H1 (cell line): ENCODE measurements at regions not wholly inside any gene's neighbourhood (a gene's known extent, or its start where the extent isn't known, plus 50 kb on each side); places are given as distances from the start of the nearest gene placed in this dataset.

Source experiments
- CTCF ChIA-PET: fragments of 300-600 bp; sonication (Branson Sonifier 250); formaldehyde crosslinking; loops from one replicate; lab custom pipeline; 2021; ENCODE audit not compliant: partially characterized antibody; lab: Charles Lee
- POLR2A ChIA-PET: fragments of 300-600 bp; sonication (Branson Sonifier 250); formaldehyde crosslinking; loops from one replicate; lab custom pipeline; 2021; ENCODE audit warnings: inconsistent platforms; ENCODE audit not compliant: partially characterized antibody; lab: Charles Lee
- DNase-seq, 2 experiments: peaks; one replicate each; pipeline versions ENCODE4 v3.0.0 to v3.0.0-alpha.2; 2010 to 2022; ENCODE audit warnings: low spot score in 2 of 2, low read depth in 1 of 2, mixed read lengths in 1 of 2
- FAIRE-seq: peaks from 2 replicates; lab custom pipeline; 2011; peaks lifted over from hg19 to GRCh38; lab: Jason Lieb, UNC
- H2AFZ ChIP-seq: 2 replicates; pipeline ENCODE4 v1.8.1; 2012; ENCODE audit warnings: low read length, inconsistent platforms
- H2AK5ac ChIP-seq: 2 replicates; pipeline ENCODE4 v1.6.1; 2013; ENCODE audit warnings: low read depth, low read length
- H2BK120ac ChIP-seq: replicated peaks from 2 replicates; pipeline ENCODE3; 2013; ENCODE audit warnings: low read depth, low read length, inconsistent platforms
- H2BK12ac ChIP-seq: 2 replicates; pipeline ENCODE4 v1.6.1; 2013; ENCODE audit warnings: low read depth, low read length
- H2BK15ac ChIP-seq: 2 replicates; pipeline ENCODE4 v1.6.1; 2013; ENCODE audit warnings: low read length
- H2BK20ac ChIP-seq: 2 replicates; pipeline ENCODE4 v1.6.1; 2013; ENCODE audit warnings: low read length
- H2BK5ac ChIP-seq: 2 replicates; pipeline ENCODE4 v1.6.1; 2013; ENCODE audit warnings: low read depth, low read length
- H3K14ac ChIP-seq: 2 replicates; pipeline ENCODE4 v1.6.1; 2013; ENCODE audit warnings: inconsistent platforms; ENCODE audit not compliant: insufficient read length
- H3K18ac ChIP-seq: 2 replicates; pipeline ENCODE4 v1.6.1; 2013; ENCODE audit warnings: low read length; ENCODE audit errors: extremely low read depth
- H3K23ac ChIP-seq: 2 replicates; pipeline ENCODE4 v1.6.1; 2013; ENCODE audit warnings: inconsistent platforms; ENCODE audit not compliant: insufficient read length
- H3K23me2 ChIP-seq: 2 replicates; pipeline ENCODE4 v1.6.1; 2013; ENCODE audit warnings: low read depth, low read length
- H3K27ac ChIP-seq: 2 replicates; pipeline ENCODE4 v1.6.1; 2011; ENCODE audit warnings: low read depth, low read length, inconsistent platforms
- H3K27me3 ChIP-seq, 4 experiments: replicated peaks in 1 of 4; 1 replicate in 1 of 4; 2 replicates in 3 of 4; pipeline versions ENCODE4 v1.6.1 to v1.8.1; 2011 to 2013; ENCODE audit warnings: low read length in 3 of 4, mild to moderate bottlenecking in 3 of 4, inconsistent platforms in 2 of 4, mixed read lengths in 2 of 4, moderate library complexity in 1 of 4; ENCODE audit not compliant: control insufficient read depth in 3 of 4, insufficient read depth in 3 of 4; ENCODE audit errors: extremely low read depth in 1 of 4
- H3K36me3 ChIP-seq, 4 experiments: 2 replicates each; pipeline versions ENCODE4 v1.6.1 to v1.8.1; 2011 to 2013; ENCODE audit warnings: mild to moderate bottlenecking in 4 of 4, low read length in 3 of 4, moderate library complexity in 2 of 4, control low read depth in 1 of 4, inconsistent platforms in 1 of 4; ENCODE audit not compliant: insufficient read depth in 4 of 4, control insufficient read depth in 2 of 4
- H3K4ac ChIP-seq: replicated peaks from 2 replicates; pipeline ENCODE3; 2013; ENCODE audit warnings: low read length, low read depth, mixed read lengths, inconsistent platforms; ENCODE audit not compliant: insufficient read length
- H3K4me1 ChIP-seq, 4 experiments: replicated peaks in 1 of 4; 1 replicate in 1 of 4; 2 replicates in 3 of 4; pipeline versions ENCODE4 v1.6.1 to v1.8.1; 2011 to 2013; ENCODE audit warnings: low read length in 3 of 4, inconsistent platforms in 2 of 4, mixed read lengths in 1 of 4; ENCODE audit not compliant: insufficient read depth in 4 of 4, control insufficient read depth in 3 of 4
- H3K4me2 ChIP-seq, 2 experiments: 2 replicates each; pipeline versions ENCODE4 v1.6.1 to v1.8.1; 2011 to 2013; ENCODE audit warnings: low read depth in 2 of 2, low read length in 2 of 2, control low read depth in 1 of 2, inconsistent platforms in 1 of 2, mild to moderate bottlenecking in 1 of 2; ENCODE audit not compliant: insufficient read depth in 1 of 2
- H3K4me3 ChIP-seq, 4 experiments: fragments of 200-600, 300-600 bp in 1 of 4; sonication (generic), shearing (Covaris generic), sonication (Bioruptor Twin) in 1 of 4; 2 replicates each; pipeline versions ENCODE4 v1.5.1 to v1.8.1; 2011 to 2016; ENCODE audit warnings: low read length in 4 of 4, low read depth in 3 of 4, control low read depth in 2 of 4, inconsistent platforms in 2 of 4, mild to moderate bottlenecking in 2 of 4, mixed read lengths in 1 of 4, moderate library complexity in 1 of 4; ENCODE audit not compliant: insufficient read depth in 2 of 4; ENCODE audit errors: extremely low read depth in 1 of 4
- H3K56ac ChIP-seq: replicated peaks from 2 replicates; pipeline ENCODE3; 2013; ENCODE audit warnings: low read depth, mild to moderate bottlenecking, mixed read lengths, low read length, inconsistent platforms; ENCODE audit not compliant: insufficient read length
- H3K79me1 ChIP-seq: 2 replicates; pipeline ENCODE4 v1.6.1; 2013; ENCODE audit warnings: low read depth, low read length, control low read depth
- H3K79me2 ChIP-seq, 2 experiments: 2 replicates each; pipeline versions ENCODE4 v1.6.1 to v1.8.1; 2012 to 2013; ENCODE audit warnings: low read length in 2 of 2, mild to moderate bottlenecking in 2 of 2, inconsistent platforms in 1 of 2; ENCODE audit not compliant: insufficient read depth in 2 of 2, control insufficient read depth in 1 of 2
- H3K9ac ChIP-seq, 4 experiments: replicated peaks in 1 of 4; 1 replicate in 1 of 4; 2 replicates in 3 of 4; pipeline versions ENCODE4 v1.6.1 to v1.8.1; 2011 to 2013; ENCODE audit warnings: low read depth in 3 of 4, low read length in 3 of 4, control low read depth in 2 of 4, mild to moderate bottlenecking in 2 of 4, moderate library complexity in 2 of 4, inconsistent platforms in 1 of 4; ENCODE audit errors: extremely low read depth in 1 of 4
- H3K9me3 ChIP-seq, 2 experiments: 2 replicates each; pipeline versions ENCODE4 v1.6.1 to v1.8.1; 2012 to 2013; ENCODE audit warnings: mild to moderate bottlenecking in 2 of 2, moderate library complexity in 2 of 2, control low read depth in 1 of 2, inconsistent platforms in 1 of 2, low read depth in 1 of 2, low read length in 1 of 2, mixed read lengths in 1 of 2; ENCODE audit not compliant: insufficient read depth in 2 of 2
- H4K20me1 ChIP-seq, 2 experiments: replicated peaks in 1 of 2; 2 replicates each; pipeline versions ENCODE3 to v1.8.1; 2011 to 2013; ENCODE audit warnings: inconsistent platforms in 2 of 2, low read length in 2 of 2, mild to moderate bottlenecking in 1 of 2; ENCODE audit not compliant: insufficient read depth in 2 of 2, control insufficient read depth in 1 of 2
- H4K5ac ChIP-seq: 2 replicates; pipeline ENCODE4 v1.6.1; 2013; ENCODE audit warnings: low read length, low read depth, mixed read lengths, inconsistent platforms; ENCODE audit not compliant: insufficient read length
- H4K8ac ChIP-seq: 2 replicates; pipeline ENCODE4 v1.8.0; 2013; ENCODE audit warnings: mild to moderate bottlenecking, moderate library complexity, low read length, inconsistent platforms; ENCODE audit not compliant: insufficient read depth; ENCODE audit errors: extremely low read depth
- H4K91ac ChIP-seq: replicated peaks from 2 replicates; pipeline ENCODE3; 2013; ENCODE audit warnings: low read length, mixed read lengths, inconsistent platforms; ENCODE audit not compliant: insufficient read length
- CBX8 ChIP-seq: fragments of 300-800, 300-1000 bp; sonication (generic); IDR thresholded peaks from 2 replicates; pipeline ENCODE4 v1.7.1; 2016; ENCODE audit warnings: low read depth, low read length, borderline replicate concordance
- CTCF ChIP-seq, 3 experiments: IDR thresholded peaks; 1 replicate in 2 of 3; 2 replicates in 1 of 3; pipeline versions ENCODE4 v1.5.1 to v1.6.1; 2011; ENCODE audit warnings: low read length in 3 of 3, mild to moderate bottlenecking in 3 of 3, inconsistent platforms in 2 of 3, low read depth in 1 of 3, moderate library complexity in 1 of 3; ENCODE audit not compliant: insufficient read depth in 1 of 3; ENCODE audit errors: control extremely low read depth in 1 of 3
- GTF2F1 ChIP-seq: IDR thresholded peaks from 2 replicates; pipeline ENCODE4 v1.6.1; 2012; ENCODE audit warnings: low read depth, low read length, improper control_type of control experiment, borderline replicate concordance
- KDM1A ChIP-seq: fragments of 200-600, 300-600 bp; sonication (generic); IDR thresholded peaks from 2 replicates; pipeline ENCODE4 v1.7.1; 2016; ENCODE audit warnings: mild to moderate bottlenecking, low read length, borderline replicate concordance
- MAFK ChIP-seq: IDR thresholded peaks from 2 replicates; pipeline ENCODE4 v1.6.1; 2012; ENCODE audit warnings: low read depth, mild to moderate bottlenecking, improper control_type of control experiment, low read length
- NRF1 ChIP-seq: IDR thresholded peaks from 2 replicates; pipeline ENCODE4 v1.6.1; 2011; ENCODE audit warnings: mild to moderate bottlenecking, low read depth, low read length, improper control_type of control experiment
- POLR2A ChIP-seq, 2 experiments: IDR thresholded peaks; 1 replicate in 1 of 2; 2 replicates in 1 of 2; pipeline ENCODE4 v1.6.1; 2011; ENCODE audit warnings: low read depth in 2 of 2, low read length in 2 of 2, mild to moderate bottlenecking in 2 of 2; ENCODE audit errors: control extremely low read depth in 1 of 2
- POLR2AphosphoS5 ChIP-seq: IDR thresholded peaks from 2 replicates; pipeline ENCODE4 v1.6.1; 2011; ENCODE audit warnings: low read depth, low read length
- SIX5 ChIP-seq: IDR thresholded peaks from 2 replicates; pipeline ENCODE4 v1.6.1; 2011; ENCODE audit warnings: mild to moderate bottlenecking, low read depth, low read length
- SP2 ChIP-seq: IDR thresholded peaks from 2 replicates; pipeline ENCODE4 v1.6.1; 2012; ENCODE audit warnings: mild to moderate bottlenecking, low read length, inconsistent platforms
- SRF ChIP-seq: IDR thresholded peaks from 2 replicates; pipeline ENCODE4 v1.6.1; 2011; ENCODE audit warnings: mild to moderate bottlenecking, low read depth, low read length, moderate library complexity
- TBP ChIP-seq: IDR thresholded peaks from 2 replicates; pipeline ENCODE4 v1.6.1; 2011; ENCODE audit warnings: low read depth, low read length, improper control_type of control experiment
- USF2 ChIP-seq: IDR thresholded peaks from 2 replicates; pipeline ENCODE4 v1.6.1; 2011; ENCODE audit warnings: low read length, improper control_type of control experiment
- WGBS, 2 experiments: shearing (Covaris generic) in 1 of 2; methylation state at CpG; one replicate each; pipeline versions ENCODE4 v1.1.6 to v1.1.7; 2013 to 2015; ENCODE audit warnings: low lambda C conversion rate in 2 of 2, mixed read lengths in 2 of 2, inconsistent platforms in 1 of 2, low coverage in 1 of 2, missing lambda C conversion rate in 1 of 2; ENCODE audit not compliant: insufficient replicate concordance in 2 of 2, insufficient coverage in 1 of 2, insufficient read length in 1 of 2; ENCODE audit errors: extremely low coverage in 1 of 2, missing lambda C conversion rate in 1 of 2; 5-methylcytosine and 5-hydroxymethylcytosine counted together

- H3K79me1 ChIP-seq, result no peaks in the 10 kb centered on the region
- H3K36me3 ChIP-seq, result no peaks in the 10 kb centered on the region
- no peak overlapping the region for H4K8ac ChIP-seq
- no peak overlapping the region for H3K27ac ChIP-seq
- DNase-seq (no peak), FAIRE-seq (no peak)
- no peaks in the 10 kb centered on the region for H3K4me1 ChIP-seq
- H3K23me2 ChIP-seq, result no peaks in the 10 kb centered on the region
- no peak overlapping the region for H2BK5ac ChIP-seq
- no peak overlapping the region for H2AFZ ChIP-seq
- no peak overlapping the region for H3K4ac ChIP-seq
- H3K23ac ChIP-seq, result no peak overlapping the region
- H2BK15ac ChIP-seq, result no peak overlapping the region
- no peak overlapping the region for H3K18ac ChIP-seq
- H3K9me3 ChIP-seq, result no peaks in the 10 kb centered on the region
- ChIA-PET CTCF (no interaction called here), POLR2A (no interaction called here)
- H2AK5ac ChIP-seq, result no peak overlapping the region
- TF ChIP-seq POLR2A (IDR thresholded peaks at IDR 0.05; ENCODE audit: control extremely low read depth in 1 of 2, low read depth in 2 of 2, low read length in 2 of 2) (no peak), SP2 (no peak), MAFK (no peak), CBX8 (no peak), SRF (no peak), USF2 (no peak), SIX5 (no peak), NRF1 (no peak), POLR2AphosphoS5 (no peak), CTCF (IDR thresholded peaks at IDR 0.05; ENCODE audit: control extremely low read depth in 1 of 3, insufficient read depth in 1 of 3, low read depth in 1 of 3, low read length in 3 of 3) (no peak), GTF2F1 (no peak), TBP (no peak), KDM1A (no peak)
- H2BK120ac ChIP-seq, result no peak overlapping the region
- no peaks in the 10 kb centered on the region for H3K79me2 ChIP-seq
- no peak overlapping the region for H4K5ac ChIP-seq
- no peak overlapping the region for H2BK20ac ChIP-seq
- H3K9ac ChIP-seq, result no peak overlapping the region
- no peaks in the 10 kb centered on the region for H3K27me3 ChIP-seq
- H2BK12ac ChIP-seq, result no peak overlapping the region
- H3K4me3 ChIP-seq, result no peak overlapping the region
- H4K20me1 ChIP-seq, result no peaks in the 10 kb centered on the region
- WGBS, 2 experiments, result no CpG with 5 or more reads among the region's 2 CpGs
- H3K56ac ChIP-seq, result no peak overlapping the region
- H3K14ac ChIP-seq, result no peak overlapping the region
- no peak overlapping the region for H3K4me2 ChIP-seq
- H4K91ac ChIP-seq, result no peak overlapping the region
These were observed 806.6 kb upstream of the AMELY start for GRCh38 chrY:7718126-7718525.
